ENCODE measurements at regions not wholly inside any gene's neighbourhood (a gene's known extent, or its start where the extent isn't known, plus 50 kb on each side); places are given as distances from the start of the nearest gene placed in this dataset.

- no peaks in the 10 kb centered on the region for H3K9me2 ChIP-seq (ENCODE audit: low read depth, low read length)
- TF ChIP-seq EZH2 (IDR thresholded peaks at IDR 0.05; ENCODE audit: borderline replicate concordance, low read length) = no peak
- no peak for TF ChIP-seq CTCF (IDR thresholded peaks at IDR 0.05; ENCODE audit: low read length)
These were observed 100.8 kb upstream of the PLPPR1 start for GRCh38 chr9:100927763-100928162.

GRCh38 chr9:100933656-100934055 is 94.9 kb upstream of the PLPPR1 start:
- Histone ChIP-seq H3F3A (ENCODE audit: insufficient read depth, low read length) (no peaks in the 10 kb centered on the region), H3K4me2 (ENCODE audit: low read length) (no peak overlapping the region), H2AFZ (ENCODE audit: low read length) (no peak overlapping the region), H3K27me3 (ENCODE audit: insufficient read depth, low read length) (no peaks in the 10 kb centered on the region), H4K20me1 (ENCODE audit: insufficient read depth, low read length) (no peaks in the 10 kb centered on the region), H3K9ac (ENCODE audit: low read length) (no peak overlapping the region), H3K4me1 (ENCODE audit: insufficient read depth, low read length, severe bottlenecking) (no peaks in the 10 kb centered on the region), H3K27ac (ENCODE audit: low read depth, low read length, poor library complexity, severe bottlenecking) (no peak overlapping the region), H3K36me3 (ENCODE audit: insufficient read depth, low read length) (no peaks in the 10 kb centered on the region), H3K79me2 (ENCODE audit: insufficient read depth, low read length) (no peaks in the 10 kb centered on the region), H3K4me3 (ENCODE audit: low read depth, low read length, poor library complexity, severe bottlenecking) (no peak overlapping the region), H3K9me2 (ENCODE audit: low read depth, low read length) (no peaks in the 10 kb centered on the region), H3K9me3 (ENCODE audit: low read length) (no peaks in the 10 kb centered on the region)
- TF ChIP-seq EZH2 (IDR thresholded peaks at IDR 0.05; ENCODE audit: borderline replicate concordance, low read length) (no peak), CTCF (IDR thresholded peaks at IDR 0.05; ENCODE audit: low read length) (no peak)

More at GRCh38 chr9:100927763-100928162, 100.8 kb upstream of the PLPPR1 start:
- H3K4me2 ChIP-seq (ENCODE audit: low read length) = no peak overlapping the region
- H3K36me3 ChIP-seq (ENCODE audit: insufficient read depth, low read length) = no peaks in the 10 kb centered on the region
- H3K79me2 ChIP-seq (ENCODE audit: insufficient read depth, low read length) = no peaks in the 10 kb centered on the region
- no peaks in the 10 kb centered on the region for H3K9me3 ChIP-seq (ENCODE audit: low read length)
- no peaks in the 10 kb centered on the region for H4K20me1 ChIP-seq (ENCODE audit: insufficient read depth, low read length)
- no peaks in the 10 kb centered on the region for H3K4me1 ChIP-seq (ENCODE audit: insufficient read depth, low read length, severe bottlenecking)
- no peaks in the 10 kb centered on the region for H3F3A ChIP-seq (ENCODE audit: insufficient read depth, low read length)
- H3K27ac ChIP-seq (ENCODE audit: low read depth, low read length, poor library complexity, severe bottlenecking) = no peak overlapping the region
- no peak overlapping the region for H3K4me3 ChIP-seq (ENCODE audit: low read depth, low read length, poor library complexity, severe bottlenecking)
- no peak overlapping the region for H3K9ac ChIP-seq (ENCODE audit: low read length)
- no peak overlapping the region for H2AFZ ChIP-seq (ENCODE audit: low read length)
- H3K27me3 ChIP-seq (ENCODE audit: insufficient read depth, low read length) = no peaks in the 10 kb centered on the region

GRCh38 chr9:100937382-100937781 is 91.1 kb upstream of the PLPPR1 start:
- H3K9ac ChIP-seq (ENCODE audit: low read length) = no peak overlapping the region
- H3K27me3 ChIP-seq (ENCODE audit: insufficient read depth, low read length) = no peaks in the 10 kb centered on the region
- no peak overlapping the region for H3K4me3 ChIP-seq (ENCODE audit: low read depth, low read length, poor library complexity, severe bottlenecking)
- no peaks in the 10 kb centered on the region for H3K9me2 ChIP-seq (ENCODE audit: low read depth, low read length)
- H3F3A ChIP-seq (ENCODE audit: insufficient read depth, low read length) = no peaks in the 10 kb centered on the region
- no peak overlapping the region for H3K4me2 ChIP-seq (ENCODE audit: low read length)
- H3K4me1 ChIP-seq (ENCODE audit: insufficient read depth, low read length, severe bottlenecking) = no peaks in the 10 kb centered on the region
- no peak overlapping the region for H2AFZ ChIP-seq (ENCODE audit: low read length)
- no peaks in the 10 kb centered on the region for H4K20me1 ChIP-seq (ENCODE audit: insufficient read depth, low read length)
- H3K79me2 ChIP-seq (ENCODE audit: insufficient read depth, low read length) = no peaks in the 10 kb centered on the region
- TF ChIP-seq EZH2 (IDR thresholded peaks at IDR 0.05; ENCODE audit: borderline replicate concordance, low read length) = no peak
- no peak for TF ChIP-seq CTCF (IDR thresholded peaks at IDR 0.05; ENCODE audit: low read length)
- no peak overlapping the region for H3K27ac ChIP-seq (ENCODE audit: low read depth, low read length, poor library complexity, severe bottlenecking)
- no peaks in the 10 kb centered on the region for H3K36me3 ChIP-seq (ENCODE audit: insufficient read depth, low read length)
- H3K9me3 ChIP-seq (ENCODE audit: low read length) = no peaks in the 10 kb centered on the region
